H1 (cell line): ENCODE measurements at regions not wholly inside any gene's neighbourhood (a gene's known extent, or its start where the extent isn't known, plus 50 kb on each side); places are given as distances from the start of the nearest gene placed in this dataset.

Source experiments
- CTCF ChIA-PET: fragments of 300-600 bp; sonication (Branson Sonifier 250); formaldehyde crosslinking; loops from one replicate; lab custom pipeline; 2021; ENCODE audit not compliant: partially characterized antibody; lab: Charles Lee
- POLR2A ChIA-PET: fragments of 300-600 bp; sonication (Branson Sonifier 250); formaldehyde crosslinking; loops from one replicate; lab custom pipeline; 2021; ENCODE audit warnings: inconsistent platforms; ENCODE audit not compliant: partially characterized antibody; lab: Charles Lee
- DNase-seq, 2 experiments: peaks; one replicate each; pipeline versions ENCODE4 v3.0.0 to v3.0.0-alpha.2; 2010 to 2022; ENCODE audit warnings: low spot score in 2 of 2, low read depth in 1 of 2, mixed read lengths in 1 of 2
- FAIRE-seq: peaks from 2 replicates; lab custom pipeline; 2011; peaks lifted over from hg19 to GRCh38; lab: Jason Lieb, UNC
- H2AFZ ChIP-seq: 2 replicates; pipeline ENCODE4 v1.8.1; 2012; ENCODE audit warnings: low read length, inconsistent platforms
- H2AK5ac ChIP-seq: 2 replicates; pipeline ENCODE4 v1.6.1; 2013; ENCODE audit warnings: low read depth, low read length
- H2BK120ac ChIP-seq: replicated peaks from 2 replicates; pipeline ENCODE3; 2013; ENCODE audit warnings: low read depth, low read length, inconsistent platforms
- H2BK12ac ChIP-seq: 2 replicates; pipeline ENCODE4 v1.6.1; 2013; ENCODE audit warnings: low read depth, low read length
- H2BK15ac ChIP-seq: 2 replicates; pipeline ENCODE4 v1.6.1; 2013; ENCODE audit warnings: low read length
- H2BK20ac ChIP-seq: 2 replicates; pipeline ENCODE4 v1.6.1; 2013; ENCODE audit warnings: low read length
- H2BK5ac ChIP-seq: 2 replicates; pipeline ENCODE4 v1.6.1; 2013; ENCODE audit warnings: low read depth, low read length
- H3K14ac ChIP-seq: 2 replicates; pipeline ENCODE4 v1.6.1; 2013; ENCODE audit warnings: inconsistent platforms; ENCODE audit not compliant: insufficient read length
- H3K18ac ChIP-seq: 2 replicates; pipeline ENCODE4 v1.6.1; 2013; ENCODE audit warnings: low read length; ENCODE audit errors: extremely low read depth
- H3K23ac ChIP-seq: 2 replicates; pipeline ENCODE4 v1.6.1; 2013; ENCODE audit warnings: inconsistent platforms; ENCODE audit not compliant: insufficient read length
- H3K23me2 ChIP-seq: 2 replicates; pipeline ENCODE4 v1.6.1; 2013; ENCODE audit warnings: low read depth, low read length
- H3K27ac ChIP-seq: 2 replicates; pipeline ENCODE4 v1.6.1; 2011; ENCODE audit warnings: low read depth, low read length, inconsistent platforms
- H3K27me3 ChIP-seq, 4 experiments: replicated peaks in 1 of 4; 1 replicate in 1 of 4; 2 replicates in 3 of 4; pipeline versions ENCODE4 v1.6.1 to v1.8.1; 2011 to 2013; ENCODE audit warnings: low read length in 3 of 4, mild to moderate bottlenecking in 3 of 4, inconsistent platforms in 2 of 4, mixed read lengths in 2 of 4, moderate library complexity in 1 of 4; ENCODE audit not compliant: control insufficient read depth in 3 of 4, insufficient read depth in 3 of 4; ENCODE audit errors: extremely low read depth in 1 of 4
- H3K36me3 ChIP-seq, 4 experiments: 2 replicates each; pipeline versions ENCODE4 v1.6.1 to v1.8.1; 2011 to 2013; ENCODE audit warnings: mild to moderate bottlenecking in 4 of 4, low read length in 3 of 4, moderate library complexity in 2 of 4, control low read depth in 1 of 4, inconsistent platforms in 1 of 4; ENCODE audit not compliant: insufficient read depth in 4 of 4, control insufficient read depth in 2 of 4
- H3K4ac ChIP-seq: replicated peaks from 2 replicates; pipeline ENCODE3; 2013; ENCODE audit warnings: low read length, low read depth, mixed read lengths, inconsistent platforms; ENCODE audit not compliant: insufficient read length
- H3K4me1 ChIP-seq, 4 experiments: replicated peaks in 1 of 4; 1 replicate in 1 of 4; 2 replicates in 3 of 4; pipeline versions ENCODE4 v1.6.1 to v1.8.1; 2011 to 2013; ENCODE audit warnings: low read length in 3 of 4, inconsistent platforms in 2 of 4, mixed read lengths in 1 of 4; ENCODE audit not compliant: insufficient read depth in 4 of 4, control insufficient read depth in 3 of 4
- H3K4me2 ChIP-seq, 2 experiments: 2 replicates each; pipeline versions ENCODE4 v1.6.1 to v1.8.1; 2011 to 2013; ENCODE audit warnings: low read depth in 2 of 2, low read length in 2 of 2, control low read depth in 1 of 2, inconsistent platforms in 1 of 2, mild to moderate bottlenecking in 1 of 2; ENCODE audit not compliant: insufficient read depth in 1 of 2
- H3K4me3 ChIP-seq, 4 experiments: fragments of 200-600, 300-600 bp in 1 of 4; sonication (generic), shearing (Covaris generic), sonication (Bioruptor Twin) in 1 of 4; 2 replicates each; pipeline versions ENCODE4 v1.5.1 to v1.8.1; 2011 to 2016; ENCODE audit warnings: low read length in 4 of 4, low read depth in 3 of 4, control low read depth in 2 of 4, inconsistent platforms in 2 of 4, mild to moderate bottlenecking in 2 of 4, mixed read lengths in 1 of 4, moderate library complexity in 1 of 4; ENCODE audit not compliant: insufficient read depth in 2 of 4; ENCODE audit errors: extremely low read depth in 1 of 4
- H3K56ac ChIP-seq: replicated peaks from 2 replicates; pipeline ENCODE3; 2013; ENCODE audit warnings: low read depth, mild to moderate bottlenecking, mixed read lengths, low read length, inconsistent platforms; ENCODE audit not compliant: insufficient read length
- H3K79me1 ChIP-seq: 2 replicates; pipeline ENCODE4 v1.6.1; 2013; ENCODE audit warnings: low read depth, low read length, control low read depth
- H3K79me2 ChIP-seq, 2 experiments: 2 replicates each; pipeline versions ENCODE4 v1.6.1 to v1.8.1; 2012 to 2013; ENCODE audit warnings: low read length in 2 of 2, mild to moderate bottlenecking in 2 of 2, inconsistent platforms in 1 of 2; ENCODE audit not compliant: insufficient read depth in 2 of 2, control insufficient read depth in 1 of 2
- H3K9ac ChIP-seq, 4 experiments: replicated peaks in 1 of 4; 1 replicate in 1 of 4; 2 replicates in 3 of 4; pipeline versions ENCODE4 v1.6.1 to v1.8.1; 2011 to 2013; ENCODE audit warnings: low read depth in 3 of 4, low read length in 3 of 4, control low read depth in 2 of 4, mild to moderate bottlenecking in 2 of 4, moderate library complexity in 2 of 4, inconsistent platforms in 1 of 4; ENCODE audit errors: extremely low read depth in 1 of 4
- H3K9me3 ChIP-seq, 2 experiments: 2 replicates each; pipeline versions ENCODE4 v1.6.1 to v1.8.1; 2012 to 2013; ENCODE audit warnings: mild to moderate bottlenecking in 2 of 2, moderate library complexity in 2 of 2, control low read depth in 1 of 2, inconsistent platforms in 1 of 2, low read depth in 1 of 2, low read length in 1 of 2, mixed read lengths in 1 of 2; ENCODE audit not compliant: insufficient read depth in 2 of 2
- H4K20me1 ChIP-seq, 2 experiments: replicated peaks in 1 of 2; 2 replicates each; pipeline versions ENCODE3 to v1.8.1; 2011 to 2013; ENCODE audit warnings: inconsistent platforms in 2 of 2, low read length in 2 of 2, mild to moderate bottlenecking in 1 of 2; ENCODE audit not compliant: insufficient read depth in 2 of 2, control insufficient read depth in 1 of 2
- H4K5ac ChIP-seq: 2 replicates; pipeline ENCODE4 v1.6.1; 2013; ENCODE audit warnings: low read length, low read depth, mixed read lengths, inconsistent platforms; ENCODE audit not compliant: insufficient read length
- H4K8ac ChIP-seq: 2 replicates; pipeline ENCODE4 v1.8.0; 2013; ENCODE audit warnings: mild to moderate bottlenecking, moderate library complexity, low read length, inconsistent platforms; ENCODE audit not compliant: insufficient read depth; ENCODE audit errors: extremely low read depth
- H4K91ac ChIP-seq: replicated peaks from 2 replicates; pipeline ENCODE3; 2013; ENCODE audit warnings: low read length, mixed read lengths, inconsistent platforms; ENCODE audit not compliant: insufficient read length
- BCL11A ChIP-seq, 2 experiments: IDR thresholded peaks; one replicate each; pipeline ENCODE4 v1.6.1; 2011; ENCODE audit warnings: low read depth in 2 of 2, low read length in 2 of 2, mild to moderate bottlenecking in 2 of 2
- CBX5 ChIP-seq: fragments of 300-800, 300-1000 bp; sonication (generic); IDR thresholded peaks from 2 replicates; pipeline ENCODE4 v1.7.1; 2016; ENCODE audit warnings: antibody characterized with exemption, low read length, low read depth
- CHD1 ChIP-seq: IDR thresholded peaks from 2 replicates; pipeline ENCODE4 v1.6.1; 2012; ENCODE audit warnings: low read depth, low read length, improper control_type of control experiment
- HDAC2 ChIP-seq, 2 experiments: fragments of 300-600 bp in 1 of 2; sonication (generic) in 1 of 2; IDR thresholded peaks; 2 replicates each; pipeline ENCODE4 v1.6.1; 2011 to 2012; ENCODE audit warnings: low read depth in 2 of 2, low read length in 2 of 2, mild to moderate bottlenecking in 2 of 2, moderate library complexity in 2 of 2, borderline replicate concordance in 1 of 2, inconsistent platforms in 1 of 2
- KDM1A ChIP-seq: fragments of 200-600, 300-600 bp; sonication (generic); IDR thresholded peaks from 2 replicates; pipeline ENCODE4 v1.7.1; 2016; ENCODE audit warnings: mild to moderate bottlenecking, low read length, borderline replicate concordance
- MAX ChIP-seq: IDR thresholded peaks from 2 replicates; pipeline ENCODE4 v1.6.1; 2012; ENCODE audit warnings: inconsistent platforms
- RNF2 ChIP-seq: fragments of 200-900, 300-1000 bp; sonication (generic); IDR thresholded peaks from 2 replicates; pipeline ENCODE4 v1.7.1; 2016; ENCODE audit warnings: borderline replicate concordance, low read depth, mild to moderate bottlenecking, antibody characterized with exemption, low read length; ENCODE audit not compliant: poor library complexity, severe bottlenecking; ENCODE audit errors: missing control alignments
- YY1 ChIP-seq: IDR thresholded peaks from 2 replicates; pipeline ENCODE4 v1.6.1; 2011; ENCODE audit warnings: low read depth, mild to moderate bottlenecking, low read length
- WGBS, 2 experiments: shearing (Covaris generic) in 1 of 2; methylation state at CpG; one replicate each; pipeline versions ENCODE4 v1.1.6 to v1.1.7; 2013 to 2015; ENCODE audit warnings: low lambda C conversion rate in 2 of 2, mixed read lengths in 2 of 2, inconsistent platforms in 1 of 2, low coverage in 1 of 2, missing lambda C conversion rate in 1 of 2; ENCODE audit not compliant: insufficient replicate concordance in 2 of 2, insufficient coverage in 1 of 2, insufficient read length in 1 of 2; ENCODE audit errors: extremely low coverage in 1 of 2, missing lambda C conversion rate in 1 of 2; 5-methylcytosine and 5-hydroxymethylcytosine counted together

GRCh38 chr14:42078345-42078744, 471.7 kb downstream of the LRFN5 start:
- H4K5ac ChIP-seq = no peak overlapping the region
- no peak for FAIRE-seq
- no peaks in the 10 kb centered on the region for H4K20me1 ChIP-seq
- no peaks in the 10 kb centered on the region for H3K9me3 ChIP-seq
- H3K36me3 ChIP-seq = no peaks in the 10 kb centered on the region
- no peaks in the 10 kb centered on the region for H3K79me2 ChIP-seq
- no peak overlapping the region for H4K8ac ChIP-seq
- H3K23me2 ChIP-seq = no peaks in the 10 kb centered on the region
- no peak overlapping the region for H3K14ac ChIP-seq
- H2BK5ac ChIP-seq = no peak overlapping the region
- POLR2A ChIA-PET = no interaction called here
- H3K56ac ChIP-seq = no peak overlapping the region
- H2BK15ac ChIP-seq = no peak overlapping the region
- no peak overlapping the region for H3K4ac ChIP-seq
- CTCF ChIA-PET = no interaction called here
- no peak overlapping the region for H2BK12ac ChIP-seq
- WGBS, 2 experiments = 92% methylated on average over 2 of the region's 2 CpGs; no CpG with 5 or more reads in 1 of the 2 experiments
- no peak overlapping the region for H2AFZ ChIP-seq
- H3K4me3 ChIP-seq = no peak overlapping the region
- H3K27ac ChIP-seq = no peak overlapping the region
- H2BK20ac ChIP-seq = no peak overlapping the region
- H3K9ac ChIP-seq = no peak overlapping the region
- H2BK120ac ChIP-seq = no peak overlapping the region
- no peak overlapping the region for H4K91ac ChIP-seq
- no peak overlapping the region for H3K4me2 ChIP-seq
- H3K27me3 ChIP-seq = no peaks in the 10 kb centered on the region
- H3K79me1 ChIP-seq = no peaks in the 10 kb centered on the region
- no peak overlapping the region for H2AK5ac ChIP-seq
- H3K23ac ChIP-seq = no peak overlapping the region
- TF ChIP-seq MAX (no peak), CHD1 (no peak), CBX5 (no peak), YY1 (no peak), RNF2 (no peak), HDAC2 (IDR thresholded peaks at IDR 0.05; ENCODE audit: borderline replicate concordance in 1 of 2, low read depth in 2 of 2, low read length in 2 of 2) (no peak), BCL11A (IDR thresholded peaks at IDR 0.05; ENCODE audit: low read depth in 2 of 2, low read length in 2 of 2) (no peak), KDM1A (no peak)
- no peaks in the 10 kb centered on the region for H3K4me1 ChIP-seq
- H3K18ac ChIP-seq = no peak overlapping the region
- no peak for DNase-seq
